Stimulated activated CD4-positive, alpha-beta T cell treated with anti-CD3 and anti-CD28 coated beads, Interleukin-4, amount 100 ng/mL, for 24 hours (primary cell): ENCODE measurements at regions not wholly inside any gene's neighbourhood (a gene's known extent, or its start where the extent isn't known, plus 50 kb on each side); places are given as distances from the start of the nearest gene placed in this dataset.

Experiments used
- DNase-seq: peaks from one replicate; pipeline ENCODE4 v3.0.0-alpha.2; 2020

- no peak for DNase-seq
These were observed 192.8 kb downstream of the SMIM20 start for GRCh38 chr4:26106776-26107175.

- DNase-seq = no peak
These were observed 194.0 kb downstream of the SMIM20 start for GRCh38 chr4:26108054-26108453.

GRCh38 chr4:26110493-26110892 lies 196.5 kb downstream of the SMIM20 start:
- DNase-seq = no peak

GRCh38 chr4:26113339-26113940 lies 199.4 kb downstream of the SMIM20 start:
- DNase-seq = no peak

GRCh38 chr4:26116057-26116456 lies 202.0 kb downstream of the SMIM20 start:
- DNase-seq = no peak

GRCh38 chr4:26120098-26120825 lies 200.6 kb upstream of the RBPJ start:
- no peak for DNase-seq

- DNase-seq = no peak
These were observed 198.1 kb upstream of the RBPJ start for GRCh38 chr4:26122690-26123089.

- DNase-seq = no peak
These were observed 196.0 kb upstream of the RBPJ start for GRCh38 chr4:26124753-26125321.

GRCh38 chr4:26126143-26126718 lies 194.6 kb upstream of the RBPJ start:
- DNase-seq = no peak

- no peak for DNase-seq
These were observed 193.8 kb upstream of the RBPJ start for GRCh38 chr4:26126994-26127393.

- no peak for DNase-seq
These were observed 192.9 kb upstream of the RBPJ start for GRCh38 chr4:26127851-26128337.

GRCh38 chr4:26130173-26130572 lies 190.6 kb upstream of the RBPJ start:
- DNase-seq = peak; percentile 23

GRCh38 chr4:26130841-26131432 lies 189.9 kb upstream of the RBPJ start:
- no peak for DNase-seq

- DNase-seq = peak; percentile 27
These were observed 189.1 kb upstream of the RBPJ start for GRCh38 chr4:26131711-26132110.

GRCh38 chr4:26132858-26133257 lies 188.0 kb upstream of the RBPJ start:
- no peak for DNase-seq

GRCh38 chr4:26133840-26134239 lies 187.0 kb upstream of the RBPJ start:
- no peak for DNase-seq

GRCh38 chr4:26135331-26135730 lies 185.5 kb upstream of the RBPJ start:
- DNase-seq = no peak

GRCh38 chr4:26136615-26137014 lies 184.2 kb upstream of the RBPJ start:
- no peak for DNase-seq

- no peak for DNase-seq
These were observed 183.5 kb upstream of the RBPJ start for GRCh38 chr4:26137288-26137687.

- DNase-seq = no peak
These were observed 181.4 kb upstream of the RBPJ start for GRCh38 chr4:26139310-26139924.

GRCh38 chr4:26140150-26140898 lies 180.5 kb upstream of the RBPJ start:
- no peak for DNase-seq

GRCh38 chr4:26141051-26141721 lies 179.6 kb upstream of the RBPJ start:
- no peak for DNase-seq
